K562 (cell line): ENCODE measurements at regions not wholly inside any gene's neighbourhood (a gene's known extent, or its start where the extent isn't known, plus 50 kb on each side); places are given as distances from the start of the nearest gene placed in this dataset.

Experiments used
- ATAC-seq: fragments of 200-7000 bp; cut with Tn5 transposase; 3 replicates; pipeline ENCODE4 v1.9.1; 2020; ENCODE audit warnings: moderate library complexity
- BruUV-seq: library from RNA; stranded (reverse); fragments of 400-500 nt; replicated peaks from 2 replicates; lab custom pipeline; 2021; lab: Mats Ljungman, UMichigan
- CTCF ChIA-PET: fragments of 300-600 bp; formaldehyde crosslinking; extraction: SDS; loops from one replicate; lab custom pipeline; 2021; ENCODE audit warnings: low intra/inter-chr PET ratio; lab: Yijun Ruan, JAX
- POLR2A ChIA-PET: fragments of 300-600, 350-650 bp; sonication (Branson Sonifier 250); formaldehyde crosslinking; extraction: SDS; loops from one replicate; lab custom pipeline; 2021; ENCODE audit warnings: antibody characterized with exemption, inconsistent platforms; lab: Yijun Ruan, JAX
- DNase-seq, 4 experiments: peaks; one replicate each; pipeline versions ENCODE4 v3.0.0 to v3.0.0-alpha.2; 2011 to 2018; ENCODE audit warnings: low spot score in 3 of 4, mixed read lengths in 3 of 4; ENCODE audit errors: extremely low read depth in 1 of 4
- FAIRE-seq: peaks from 2 replicates; lab custom pipeline; 2011; peaks lifted over from hg19 to GRCh38; lab: Jason Lieb, UNC
- H2AFZ ChIP-seq: 2 replicates; pipeline ENCODE4 v1.6.0; 2011; ENCODE audit warnings: low read depth, low read length, control low read depth, inconsistent platforms
- H3K27ac ChIP-seq: fragments of 200-600 bp; 3 replicates; pipeline ENCODE4 v1.8.0; 2011; ENCODE audit warnings: low read depth, mild to moderate bottlenecking, control low read depth, inconsistent platforms, low read length, moderate library complexity, mixed read lengths; ENCODE audit errors: extremely low read depth
- H3K27me3 ChIP-seq, 2 experiments: fragments of 300-600 bp in 1 of 2; 2 replicates in 1 of 2; 3 replicates in 1 of 2; pipeline versions ENCODE4 v1.6.0 to v1.8.0; 2011; ENCODE audit warnings: inconsistent platforms in 2 of 2, low read length in 2 of 2, mild to moderate bottlenecking in 1 of 2, mixed read lengths in 1 of 2, moderate library complexity in 1 of 2; ENCODE audit not compliant: control insufficient read depth in 2 of 2, insufficient read depth in 2 of 2
- H3K36me3 ChIP-seq: fragments of 300-600 bp; 3 replicates; pipeline ENCODE4 v1.8.0; 2011; ENCODE audit warnings: mild to moderate bottlenecking, low read length, inconsistent platforms; ENCODE audit not compliant: control insufficient read depth, insufficient read depth
- H3K4me1 ChIP-seq, 2 experiments: fragments of 200-600 bp in 1 of 2; replicated peaks in 1 of 2; 2 replicates in 1 of 2; 3 replicates in 1 of 2; pipeline versions ENCODE4 v1.5.1 to v1.8.0; 2011; ENCODE audit warnings: inconsistent platforms in 2 of 2, low read length in 2 of 2, mild to moderate bottlenecking in 1 of 2, mixed read lengths in 1 of 2, moderate library complexity in 1 of 2; ENCODE audit not compliant: control insufficient read depth in 2 of 2, insufficient read depth in 2 of 2
- H3K4me2 ChIP-seq: 2 replicates; pipeline ENCODE4 v1.6.1; 2011; ENCODE audit warnings: low read length, control low read depth, inconsistent platforms, mixed read lengths; ENCODE audit not compliant: insufficient read depth
- H3K4me3 ChIP-seq: fragments of 200-600 bp; sonication (generic), shearing (Covaris generic); 2 replicates; pipeline ENCODE4 v1.5.1; 2016; ENCODE audit warnings: control low read depth, inconsistent platforms
- H3K79me2 ChIP-seq: fragments of 200-600 bp; 3 replicates; pipeline ENCODE4 v1.8.0; 2011; ENCODE audit warnings: low read length, inconsistent platforms; ENCODE audit not compliant: control insufficient read depth, insufficient read depth
- H3K9ac ChIP-seq, 2 experiments: 2 replicates each; pipeline versions ENCODE4 v1.6.0 to v1.6.1; 2011; ENCODE audit warnings: low read depth in 2 of 2, low read length in 2 of 2, control low read depth in 1 of 2, inconsistent platforms in 1 of 2, mild to moderate bottlenecking in 1 of 2, mixed read lengths in 1 of 2; ENCODE audit not compliant: insufficient read depth in 1 of 2
- H3K9me1 ChIP-seq: one replicate; pipeline ENCODE4 v1.6.0; 2011; ENCODE audit warnings: inconsistent platforms, mild to moderate bottlenecking, low read length, moderate library complexity; ENCODE audit not compliant: control insufficient read depth, insufficient read depth
- H3K9me3 ChIP-seq: replicated peaks from 2 replicates; pipeline ENCODE4 v1.5.1; 2011; ENCODE audit warnings: low read depth, low read length, inconsistent platforms; ENCODE audit not compliant: control insufficient read depth, insufficient read depth
- H4K20me1 ChIP-seq: replicated peaks from 2 replicates; pipeline ENCODE4 v1.6.1; 2011; ENCODE audit warnings: low read length, inconsistent platforms, mixed read lengths; ENCODE audit not compliant: control insufficient read depth, insufficient read depth
- ARID4B ChIP-seq: sonication (generic); formaldehyde crosslinking; IDR thresholded peaks from 2 replicates; pipeline ENCODE4 v1.8.0; 2022; ENCODE audit warnings: mild to moderate bottlenecking, missing genetic modification reagents
- DACH1 ChIP-seq: fragments of 450-650 bp; IDR thresholded peaks from 2 replicates; pipeline ENCODE4 v1.6.1; 2018; ENCODE audit not compliant: partially characterized antibody
- DIDO1 ChIP-seq: fragments of 450-650 bp; IDR thresholded peaks from 2 replicates; pipeline ENCODE4 v1.6.1; 2016; ENCODE audit warnings: low read depth, missing biosample characterization, missing genetic modification characterization
- FUS ChIP-seq: fragments of 200-400 bp; formaldehyde crosslinking; optimal IDR thresholded peaks from 2 replicates; pipeline ENCODE3; 2017; ENCODE audit warnings: low read depth, low read length
- GTF2F1 ChIP-seq: IDR thresholded peaks from 2 replicates; pipeline ENCODE4 v1.6.1; 2011; ENCODE audit warnings: low read depth, low read length, improper control_type of control experiment
- JUND ChIP-seq, 2 experiments: IDR thresholded peaks; 2 replicates in 1 of 2; 3 replicates in 1 of 2; pipeline ENCODE4 v1.6.1; 2011; ENCODE audit warnings: borderline replicate concordance in 2 of 2, low read depth in 2 of 2, low read length in 2 of 2, improper control_type of control experiment in 1 of 2, missing biosample characterization in 1 of 2, missing genetic modification characterization in 1 of 2, missing genetic modification reagents in 1 of 2
- L3MBTL2 ChIP-seq: fragments of 450-650 bp; IDR thresholded peaks from 2 replicates; pipeline ENCODE4 v1.6.1; 2016; ENCODE audit warnings: mild to moderate bottlenecking, moderate library complexity
- MBD1 ChIP-seq: fragments of 250-450 bp; sonication (Bioruptor Pico); IDR thresholded peaks from 2 replicates; pipeline ENCODE4 v1.8.0; 2022; ENCODE audit warnings: inconsistent platforms
- MEIS2 ChIP-seq: fragments of 450-650 bp; IDR thresholded peaks from 2 replicates; pipeline ENCODE4 v1.6.1; 2014; ENCODE audit warnings: mild to moderate bottlenecking; ENCODE audit not compliant: partially characterized antibody
- NCOA6 ChIP-seq: fragments of 450-650 bp; IDR thresholded peaks from 2 replicates; pipeline ENCODE4 v1.6.1; 2017; ENCODE audit warnings: mild to moderate bottlenecking
- RBM34 ChIP-seq: fragments of 200-400 bp; formaldehyde crosslinking; IDR thresholded peaks from 2 replicates; pipeline ENCODE4 v1.6.1; 2018; ENCODE audit warnings: low read length, borderline replicate concordance; ENCODE audit not compliant: insufficient read depth
- SP2 ChIP-seq: IDR thresholded peaks from 2 replicates; pipeline ENCODE4 v1.6.1; 2011; ENCODE audit warnings: mild to moderate bottlenecking, low read depth, low read length, moderate library complexity; ENCODE audit not compliant: poor library complexity, severe bottlenecking; ENCODE audit errors: extremely low read depth
- WGBS: fragments of 100-300 bp; shearing (Covaris generic); methylation state at CpG from one replicate; pipeline ENCODE4 v1.1.6; 2016; ENCODE audit warnings: low coverage, mixed read lengths; ENCODE audit not compliant: insufficient coverage; ENCODE audit errors: missing lambda C conversion rate; 5-methylcytosine and 5-hydroxymethylcytosine counted together
- in situ Hi-C: fragments of 300-500 bp; cut with MboI; formaldehyde crosslinking; loops from 4 replicates; pipeline ENCODE4 v1.15.0; 2018; ENCODE audit warnings: inconsistent platforms, mixed read lengths
- intact Hi-C: fragments of 100-400 bp; cut with micrococcal nuclease; formaldehyde crosslinking; loops from 2 replicates; pipeline ENCODE4 v1.14.2; 2022

GRCh38 chrY:19290925-19291324 is 453.6 kb downstream of the KDM5D start:
- CTCF ChIA-PET = no interaction called here
- BruUV-seq = no TSS peak
- Histone ChIP-seq H2AFZ (no peak overlapping the region), H3K4me3 (no peak overlapping the region), H3K9ac (no peak overlapping the region), H3K4me1 (no peaks in the 10 kb centered on the region), H4K20me1 (no peaks in the 10 kb centered on the region), H3K27me3 (no peaks in the 10 kb centered on the region), H3K9me3 (no peaks in the 10 kb centered on the region), H3K4me2 (no peak overlapping the region), H3K79me2 (no peaks in the 10 kb centered on the region), H3K36me3 (no peaks in the 10 kb centered on the region), H3K27ac (no peak overlapping the region), H3K9me1 (no peaks in the 10 kb centered on the region)
- intact Hi-C loops (no loop called here), in situ Hi-C loops (no loop called here)
- ATAC-seq (no peak), DNase-seq (no peak), FAIRE-seq (no peak)
- no CpG with 5 or more reads among the region's 2 CpGs for WGBS
- POLR2A ChIA-PET = no interaction called here
- TF ChIP-seq GTF2F1 (no peak), DACH1 (no peak), ARID4B (CRISPR knock-in tag) (no peak), JUND (IDR thresholded peaks at IDR 0.05; ENCODE audit: borderline replicate concordance, low read depth, low read length) (no peak), JUND (tag; IDR thresholded peaks at IDR 0.05; ENCODE audit: borderline replicate concordance, low read depth, low read length) (no peak), MBD1 (CRISPR knock-in tag) (no peak), RBM34 (no peak), SP2 (no peak), NCOA6 (no peak), FUS (no peak), L3MBTL2 (no peak), DIDO1 (tag) (no peak), MEIS2 (no peak)
